H9 (cell line): ENCODE measurements at regions not wholly inside any gene's neighbourhood (a gene's known extent, or its start where the extent isn't known, plus 50 kb on each side); places are given as distances from the start of the nearest gene placed in this dataset.

ENCODE experiments used
- DNase-seq: peaks from one replicate; pipeline ENCODE4 v3.0.0-alpha.2; 2017
- H2AFZ ChIP-seq: one replicate; pipeline ENCODE4 v1.6.1; 2013; ENCODE audit warnings: mild to moderate bottlenecking, low read length, control low read depth, moderate library complexity
- H2AK5ac ChIP-seq: 2 replicates; pipeline ENCODE4 v1.6.1; 2013; ENCODE audit warnings: low read length, control low read depth, mixed read lengths; ENCODE audit not compliant: insufficient read length
- H2BK120ac ChIP-seq: one replicate; pipeline ENCODE4 v1.6.1; 2013; ENCODE audit warnings: low read depth, mild to moderate bottlenecking, low read length, control low read depth, inconsistent platforms; ENCODE audit not compliant: poor library complexity, severe bottlenecking
- H2BK12ac ChIP-seq: 2 replicates; pipeline ENCODE4 v1.6.1; 2013; ENCODE audit warnings: low read length, control low read depth, mixed read lengths, low read depth; ENCODE audit not compliant: insufficient read length
- H2BK15ac ChIP-seq: 2 replicates; pipeline ENCODE4 v1.6.1; 2013; ENCODE audit warnings: low read depth, low read length, control low read depth
- H2BK20ac ChIP-seq: one replicate; pipeline ENCODE4 v1.6.1; 2013; ENCODE audit warnings: low read depth, mild to moderate bottlenecking, low read length, control low read depth, inconsistent platforms; ENCODE audit not compliant: poor library complexity, severe bottlenecking
- H2BK5ac ChIP-seq: 2 replicates; pipeline ENCODE4 v1.6.1; 2013; ENCODE audit warnings: low read length, control low read depth, mixed read lengths; ENCODE audit not compliant: insufficient read length
- H3K14ac ChIP-seq: 2 replicates; pipeline ENCODE4 v1.6.1; 2013; ENCODE audit warnings: low read length, control low read depth; ENCODE audit not compliant: insufficient read depth
- H3K18ac ChIP-seq: 2 replicates; pipeline ENCODE4 v1.6.1; 2013; ENCODE audit warnings: low read depth, mild to moderate bottlenecking, mixed read lengths, low read length, control low read depth; ENCODE audit not compliant: insufficient read length
- H3K23ac ChIP-seq: 2 replicates; pipeline ENCODE4 v1.6.1; 2013; ENCODE audit warnings: low read length, control low read depth, mixed read lengths, low read depth; ENCODE audit not compliant: insufficient read length
- H3K23me2 ChIP-seq: 2 replicates; pipeline ENCODE4 v1.6.1; 2013; ENCODE audit warnings: low read depth, mild to moderate bottlenecking, mixed read lengths, low read length, control low read depth; ENCODE audit not compliant: insufficient read length, poor library complexity, severe bottlenecking
- H3K27ac ChIP-seq: 2 replicates; pipeline ENCODE4 v1.5.1; 2013; ENCODE audit warnings: low read length, control low read depth, mixed read lengths, low read depth; ENCODE audit not compliant: insufficient read length
- H3K27me3 ChIP-seq: 2 replicates; pipeline ENCODE4 v1.6.1; 2013; ENCODE audit warnings: low read length, control low read depth, inconsistent platforms; ENCODE audit not compliant: insufficient read depth
- H3K4ac ChIP-seq: 2 replicates; pipeline ENCODE4 v1.6.1; 2013; ENCODE audit warnings: low read depth, mild to moderate bottlenecking, control low read depth, inconsistent platforms, low read length, moderate library complexity
- H3K4me1 ChIP-seq: 2 replicates; pipeline ENCODE4 v1.6.1; 2013; ENCODE audit warnings: low read length, control low read depth, inconsistent platforms; ENCODE audit not compliant: insufficient read depth
- H3K4me2 ChIP-seq: 2 replicates; pipeline ENCODE4 v1.6.1; 2013; ENCODE audit warnings: low read length, control low read depth, mixed read lengths; ENCODE audit not compliant: insufficient read length, insufficient read depth
- H3K56ac ChIP-seq: 2 replicates; pipeline ENCODE4 v1.6.1; 2013; ENCODE audit warnings: low read depth, mild to moderate bottlenecking, mixed read lengths, low read length, control low read depth; ENCODE audit not compliant: insufficient read length
- H3K79me1 ChIP-seq: 2 replicates; pipeline ENCODE4 v1.6.1; 2013; ENCODE audit warnings: low read depth, mild to moderate bottlenecking, moderate library complexity, low read length, control low read depth, inconsistent platforms; ENCODE audit not compliant: insufficient read depth, poor library complexity, severe bottlenecking
- H3K79me2 ChIP-seq: 2 replicates; pipeline ENCODE4 v1.6.1; 2013; ENCODE audit warnings: low read length, control low read depth, inconsistent platforms; ENCODE audit not compliant: insufficient read depth
- H3K9ac ChIP-seq: 2 replicates; pipeline ENCODE4 v1.6.1; 2013; ENCODE audit warnings: low read length, control low read depth, mixed read lengths; ENCODE audit not compliant: insufficient read length; ENCODE audit errors: extremely low read depth
- H3K9me3 ChIP-seq: one replicate; pipeline ENCODE4 v1.6.1; 2013; ENCODE audit warnings: low read depth, low read length, inconsistent platforms; ENCODE audit not compliant: control insufficient read depth
- H3T11ph ChIP-seq: one replicate; pipeline ENCODE4 v1.6.1; 2013; ENCODE audit warnings: mild to moderate bottlenecking, low read length, control low read depth, inconsistent platforms
- H4K20me1 ChIP-seq: one replicate; pipeline ENCODE4 v1.6.1; 2013; ENCODE audit not compliant: control insufficient read depth, insufficient read length, insufficient read depth
- H4K5ac ChIP-seq: 2 replicates; pipeline ENCODE4 v1.6.1; 2013; ENCODE audit warnings: low read depth, mild to moderate bottlenecking, mixed read lengths, low read length, control low read depth; ENCODE audit not compliant: insufficient read length
- H4K8ac ChIP-seq: replicated peaks from 2 replicates; pipeline ENCODE4 v1.6.1; 2013; ENCODE audit warnings: low read length, control low read depth, mixed read lengths, low read depth; ENCODE audit not compliant: insufficient read length
- H4K91ac ChIP-seq: 2 replicates; pipeline ENCODE4 v1.6.1; 2013; ENCODE audit warnings: low read depth, mild to moderate bottlenecking, moderate library complexity, mixed read lengths, low read length, control low read depth; ENCODE audit not compliant: insufficient read length
- H3K27ac Mint-ChIP-seq, 3 experiments: 2 replicates in 2 of 3; 3 replicates in 1 of 3; pipeline ENCODE4 v1.8.0; 2020 to 2021; ENCODE audit warnings: mixed read lengths in 3 of 3, mild to moderate bottlenecking in 1 of 3, moderate library complexity in 1 of 3
- H3K27me3 Mint-ChIP-seq: 2 replicates; pipeline ENCODE4 v1.8.0; 2021; ENCODE audit warnings: low read depth, mild to moderate bottlenecking, moderate library complexity, mixed read lengths
- H3K36me3 Mint-ChIP-seq, 3 experiments: 2 replicates in 2 of 3; 3 replicates in 1 of 3; pipeline ENCODE4 v1.8.0; 2020 to 2021; ENCODE audit warnings: low read depth in 3 of 3, mixed read lengths in 3 of 3; ENCODE audit not compliant: insufficient read depth in 1 of 3
- H3K4me1 Mint-ChIP-seq, 2 experiments: 2 replicates each; pipeline ENCODE4 v1.8.0; 2020; ENCODE audit warnings: mixed read lengths in 2 of 2
- H3K4me3 Mint-ChIP-seq, 2 experiments: 2 replicates in 1 of 2; 3 replicates in 1 of 2; pipeline ENCODE4 v1.8.0; 2020 to 2021; ENCODE audit warnings: mild to moderate bottlenecking in 2 of 2, mixed read lengths in 2 of 2, moderate library complexity in 1 of 2
- H3K9me3 Mint-ChIP-seq, 2 experiments: 2 replicates in 1 of 2; 3 replicates in 1 of 2; pipeline ENCODE4 v1.8.0; 2020; ENCODE audit warnings: mild to moderate bottlenecking in 2 of 2, mixed read lengths in 2 of 2, moderate library complexity in 1 of 2
- WGBS: extraction: QIAGEN DNeasy Blood & Tissue Kit; methylation state at CpG from one replicate; pipeline ENCODE4 v1.1.7; 2013; ENCODE audit warnings: missing lambda C conversion rate, low lambda C conversion rate, mixed read lengths; ENCODE audit not compliant: insufficient read length; ENCODE audit errors: extremely low coverage; 5-methylcytosine and 5-hydroxymethylcytosine counted together
- TF ChIP-seq, protein P1 (sequence below): fragments of 200-600 bp; sonication (generic); conservative IDR thresholded peaks from 3 replicates; pipeline ENCODE4 v1.8.0; 2021; ENCODE audit warnings: antibody characterized with exemption, mild to moderate bottlenecking

DNA sequence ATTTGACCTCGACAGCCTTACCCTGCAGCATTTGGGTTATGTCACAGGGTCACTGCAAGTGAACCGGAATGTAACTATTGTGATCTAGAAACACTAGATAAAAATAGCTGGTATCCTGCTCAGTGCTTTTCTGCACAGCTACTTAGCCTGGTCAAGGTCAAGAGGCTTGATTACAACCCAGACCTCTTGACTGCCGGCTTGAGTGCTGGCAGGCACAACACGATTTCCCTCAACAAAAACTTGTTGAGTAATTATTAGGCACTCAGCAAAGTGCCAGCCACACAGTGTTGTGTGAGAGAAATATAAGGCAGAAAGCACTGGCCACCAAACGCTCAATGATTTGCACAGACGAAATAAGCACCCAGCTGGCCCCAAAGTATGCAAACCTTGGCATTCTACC lies 156.7 kb downstream of the NUAK1 start:
- Mint-ChIP-seq H3K36me3 (no peaks in the 10 kb centered on the region), H3K27me3 (no peaks in the 10 kb centered on the region), H3K27ac (no peak overlapping the region), H3K4me1 (peaks cover 10 to 11% of the 10 kb centered on the region in 2 experiments), H3K9me3 (no peaks in the 10 kb centered on the region), H3K4me3 (no peak overlapping the region)
- no CpG with 5 or more reads among the region's 6 CpGs for WGBS
- Histone ChIP-seq H4K91ac (no peak overlapping the region), H2BK12ac (no peak overlapping the region), H3K9ac (no peak overlapping the region), H2AK5ac (no peak overlapping the region), H3T11ph (no peak overlapping the region), H3K27me3 (no peaks in the 10 kb centered on the region), H3K4me1 (peaks cover 3% of the 10 kb centered on the region; the same call in 1 of the 2 replicates), H3K18ac (no peak overlapping the region), H2BK120ac (no peak overlapping the region), H3K14ac (no peak overlapping the region; the same call in 1 of the 2 replicates), H3K79me1 (no peaks in the 10 kb centered on the region), H3K79me2 (no peaks in the 10 kb centered on the region), H2BK15ac (no peak overlapping the region), H2BK5ac (no peak overlapping the region), H3K23ac (no peak overlapping the region), H3K27ac (no peak overlapping the region), H4K20me1 (no peaks in the 10 kb centered on the region), H3K4me2 (no peak overlapping the region), H3K23me2 (no peaks in the 10 kb centered on the region), H4K8ac (no peak overlapping the region), H4K5ac (no peak overlapping the region), H2AFZ (no peak overlapping the region), H3K4ac (no peak overlapping the region), H3K56ac (no peak overlapping the region), H3K9me3 (no peaks in the 10 kb centered on the region), H2BK20ac (no peak overlapping the region)
- TF ChIP-seq, protein P1, sequence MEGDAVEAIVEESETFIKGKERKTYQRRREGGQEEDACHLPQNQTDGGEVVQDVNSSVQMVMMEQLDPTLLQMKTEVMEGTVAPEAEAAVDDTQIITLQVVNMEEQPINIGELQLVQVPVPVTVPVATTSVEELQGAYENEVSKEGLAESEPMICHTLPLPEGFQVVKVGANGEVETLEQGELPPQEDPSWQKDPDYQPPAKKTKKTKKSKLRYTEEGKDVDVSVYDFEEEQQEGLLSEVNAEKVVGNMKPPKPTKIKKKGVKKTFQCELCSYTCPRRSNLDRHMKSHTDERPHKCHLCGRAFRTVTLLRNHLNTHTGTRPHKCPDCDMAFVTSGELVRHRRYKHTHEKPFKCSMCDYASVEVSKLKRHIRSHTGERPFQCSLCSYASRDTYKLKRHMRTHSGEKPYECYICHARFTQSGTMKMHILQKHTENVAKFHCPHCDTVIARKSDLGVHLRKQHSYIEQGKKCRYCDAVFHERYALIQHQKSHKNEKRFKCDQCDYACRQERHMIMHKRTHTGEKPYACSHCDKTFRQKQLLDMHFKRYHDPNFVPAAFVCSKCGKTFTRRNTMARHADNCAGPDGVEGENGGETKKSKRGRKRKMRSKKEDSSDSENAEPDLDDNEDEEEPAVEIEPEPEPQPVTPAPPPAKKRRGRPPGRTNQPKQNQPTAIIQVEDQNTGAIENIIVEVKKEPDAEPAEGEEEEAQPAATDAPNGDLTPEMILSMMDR, result no peak
- DNase-seq, result no peak
